Left ventricle myocardium inferior (tissue), 1 donor: ENCODE measurements at regions not wholly inside any gene's neighbourhood (a gene's known extent, or its start where the extent isn't known, plus 50 kb on each side); places are given as distances from the start of the nearest gene placed in this dataset.
"Not testable (repeated sequence)": the region's sequence is repeated elsewhere in the genome, so short reads cannot be mapped to it uniquely, and the experiment has no call there.

Experiments used
- DNase-seq: peaks from one replicate; pipeline ENCODE4 v3.0.0-alpha.2; 2020
- H3K27ac ChIP-seq: fragments of 200-600 bp; replicated peaks from 2 replicates; pipeline ENCODE4 v1.8.0; 2021
- H3K27me3 ChIP-seq: fragments of 200-600 bp; 2 replicates; pipeline ENCODE4 v1.8.0; 2021; ENCODE audit warnings: low read depth
- H3K36me3 ChIP-seq: fragments of 200-600 bp; 2 replicates; pipeline ENCODE4 v1.8.0; 2021
- H3K4me1 ChIP-seq: fragments of 200-600 bp; 2 replicates; pipeline ENCODE4 v1.8.0; 2021
- H3K4me3 ChIP-seq: fragments of 200-600 bp; 2 replicates; pipeline ENCODE4 v1.8.0; 2021; ENCODE audit warnings: mild to moderate bottlenecking, moderate library complexity
- H3K9me3 ChIP-seq: fragments of 200-600 bp; replicated peaks from 2 replicates; pipeline ENCODE4 v1.8.0; 2021
- CTCF ChIP-seq: fragments of 200-600 bp; IDR thresholded peaks from 2 replicates; pipeline ENCODE4 v1.8.0; 2021; ENCODE audit warnings: antibody characterized with exemption, mild to moderate bottlenecking, borderline replicate concordance
- intact Hi-C: fragments of 100-400 bp; cut with micrococcal nuclease; formaldehyde crosslinking; loops from one replicate; pipeline ENCODE4 v1.11.0; 2022
- donor health status: DM: no; HTN: yes; CAD: no; lungs with severe emphysema.

- DNase-seq: no peak
- Histone ChIP-seq H3K27ac (no peak overlapping the region), H3K27me3 (no peaks in the 10 kb centered on the region), H3K9me3 (peaks cover 10% of the 10 kb centered on the region), H3K4me1 (no peaks in the 10 kb centered on the region), H3K4me3 (no peak overlapping the region), H3K36me3 (no peaks in the 10 kb centered on the region)
- TF ChIP-seq CTCF: no peak
- intact Hi-C loops: no loop called here
Measured at GRCh38 chr9:78909566-78909965, 612.6 kb downstream of the PSAT1 start.

GRCh38 chr9:78916884-78917283 lies 620.0 kb downstream of the PSAT1 start:
- H3K4me3 ChIP-seq, H3K4me1 ChIP-seq, intact Hi-C loops, DNase-seq, H3K36me3 ChIP-seq, H3K27ac ChIP-seq, H3K27me3 ChIP-seq: not testable (repeated sequence)
- H3K9me3 ChIP-seq: peaks cover 25% of the 10 kb centered on the region

- intact Hi-C loops: no loop called here
Measured at GRCh38 chr9:78918976-78919375, 622.1 kb downstream of the PSAT1 start.

GRCh38 chr9:78919701-78920100 lies 622.8 kb downstream of the PSAT1 start:
- Histone ChIP-seq H3K27me3 (no peaks in the 10 kb centered on the region), H3K9me3 (peaks cover 25% of the 10 kb centered on the region), H3K4me1 (no peaks in the 10 kb centered on the region), H3K4me3 (no peak overlapping the region), H3K36me3 (no peaks in the 10 kb centered on the region), H3K27ac (no peak overlapping the region)
- intact Hi-C loops: no loop called here
- DNase-seq: no peak
- no peak for TF ChIP-seq CTCF

More at GRCh38 chr9:78918976-78919375, 622.1 kb downstream of the PSAT1 start:
- Histone ChIP-seq H3K4me1 (no peaks in the 10 kb centered on the region), H3K9me3 (peaks cover 25% of the 10 kb centered on the region), H3K4me3 (no peak overlapping the region), H3K27ac (no peak overlapping the region), H3K27me3 (no peaks in the 10 kb centered on the region), H3K36me3 (no peaks in the 10 kb centered on the region)
- no peak for DNase-seq
- TF ChIP-seq CTCF: no peak

GRCh38 chr9:78921341-78921740 lies 624.4 kb downstream of the PSAT1 start:
- DNase-seq: no peak
- H3K9me3 ChIP-seq: peaks cover 20% of the 10 kb centered on the region
- no peak overlapping the region for H3K4me3 ChIP-seq
- no peaks in the 10 kb centered on the region for H3K27me3 ChIP-seq
- intact Hi-C loops: no loop called here
- H3K36me3 ChIP-seq: no peaks in the 10 kb centered on the region
- H3K27ac ChIP-seq: no peak overlapping the region
- no peak for TF ChIP-seq CTCF
- H3K4me1 ChIP-seq: no peaks in the 10 kb centered on the region

GRCh38 chr9:78923966-78924659 lies 627.2 kb downstream of the PSAT1 start:
- H3K9me3 ChIP-seq: peaks cover 3% of the 10 kb centered on the region
- TF ChIP-seq CTCF: no peak
- intact Hi-C loops: no loop called here
- H3K4me3 ChIP-seq: no peak overlapping the region
- H3K4me1 ChIP-seq: no peaks in the 10 kb centered on the region
- H3K36me3 ChIP-seq: no peaks in the 10 kb centered on the region
- no peaks in the 10 kb centered on the region for H3K27me3 ChIP-seq
- H3K27ac ChIP-seq: no peak overlapping the region
- DNase-seq: no peak
